GM12891 (cell line): ENCODE measurements at regions not wholly inside any gene's neighbourhood (a gene's known extent, or its start where the extent isn't known, plus 50 kb on each side); places are given as distances from the start of the nearest gene placed in this dataset.

Experiments
- POLR2A ChIP-seq: IDR thresholded peaks from 2 replicates; pipeline ENCODE4 v1.6.1; 2011; ENCODE audit warnings: low read depth, low read length, control low read depth
- SPI1 ChIP-seq: IDR thresholded peaks from 2 replicates; pipeline ENCODE4 v1.6.1; 2011; ENCODE audit warnings: low read depth, low read length, control low read depth
- TAF1 ChIP-seq: IDR thresholded peaks from 2 replicates; pipeline ENCODE4 v1.6.1; 2011; ENCODE audit warnings: low read depth, low read length, control low read depth

- TF ChIP-seq SPI1 = no peak
- TF ChIP-seq POLR2A = no peak
- TF ChIP-seq TAF1 = no peak
These were observed 420.3 kb upstream of the NRSN1 start for GRCh38 chr6:23705697-23706096.
